HG03097 (cell line): ENCODE measurements at regions not wholly inside any gene's neighbourhood (a gene's known extent, or its start where the extent isn't known, plus 50 kb on each side); places are given as distances from the start of the nearest gene placed in this dataset.
"Not testable (repeated sequence)": the region's sequence is repeated elsewhere in the genome, so short reads cannot be mapped to it uniquely, and the experiment has no call there.

Source experiments
- ATAC-seq: cut with Tn5 transposase; IDR thresholded peaks from one replicate; pipeline ENCODE4 v1.9.1; 2021; ENCODE audit not compliant: unreplicated experiment, low FRiP score

DNA sequence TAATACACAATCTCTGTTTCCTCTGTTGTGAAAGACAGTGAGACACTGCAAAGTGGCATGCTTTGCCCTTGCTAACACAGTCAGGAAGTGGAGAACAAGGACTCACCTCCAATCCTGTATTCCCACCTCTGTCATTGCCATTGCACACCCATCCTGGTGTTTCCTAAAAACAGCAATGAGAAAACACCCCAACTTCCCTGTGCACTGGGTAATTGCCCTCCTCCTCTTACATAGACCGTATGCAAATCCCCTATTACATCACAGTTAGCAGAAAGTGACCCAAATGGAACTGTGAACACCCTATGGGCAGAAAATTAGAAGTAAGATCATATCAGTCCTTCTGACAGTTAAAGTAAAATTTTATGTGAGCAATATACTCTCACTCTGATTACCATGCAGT, 355.5 kb downstream of the BCL11B start:
- ATAC-seq: no peak

GRCh38 chr14:98919434-98919833, 352.6 kb downstream of the BCL11B start:
- ATAC-seq: no peak

- ATAC-seq: not testable (repeated sequence)
Observed at GRCh38 chr14:98921306-98921705, 350.7 kb downstream of the BCL11B start.

- no peak for ATAC-seq
Observed at GRCh38 chr14:98923596-98923995, 348.4 kb downstream of the BCL11B start.

DNA sequence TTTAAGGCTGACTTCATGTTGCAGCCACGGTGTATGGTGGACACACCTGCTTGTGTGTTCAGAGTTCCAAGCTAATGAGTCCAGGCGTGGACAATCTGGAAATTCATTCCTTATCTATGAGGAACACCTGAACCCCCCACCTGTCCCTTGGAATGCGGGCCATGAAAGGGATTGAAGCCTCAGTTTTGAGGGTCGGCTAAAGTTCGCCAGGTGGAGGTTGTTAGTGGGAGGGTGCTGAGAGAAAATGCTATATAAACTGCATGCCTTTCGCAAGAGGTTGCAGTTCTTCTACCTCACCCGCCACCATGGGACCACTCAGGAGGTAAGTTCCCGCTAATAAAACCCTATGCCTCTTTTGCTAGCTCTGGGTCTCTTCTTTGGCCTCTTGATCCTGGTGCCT, 348.0 kb downstream of the BCL11B start:
- ATAC-seq: no peak

GRCh38 chr14:98925354-98926040, 346.5 kb downstream of the BCL11B start:
- ATAC-seq: no peak

GRCh38 chr14:98926146-98926545, 345.9 kb downstream of the BCL11B start:
- no peak for ATAC-seq

GRCh38 chr14:98926801-98927200, 345.2 kb downstream of the BCL11B start:
- ATAC-seq: no peak

- no peak for ATAC-seq
Observed at GRCh38 chr14:98927986-98928385, 344.0 kb downstream of the BCL11B start.

DNA sequence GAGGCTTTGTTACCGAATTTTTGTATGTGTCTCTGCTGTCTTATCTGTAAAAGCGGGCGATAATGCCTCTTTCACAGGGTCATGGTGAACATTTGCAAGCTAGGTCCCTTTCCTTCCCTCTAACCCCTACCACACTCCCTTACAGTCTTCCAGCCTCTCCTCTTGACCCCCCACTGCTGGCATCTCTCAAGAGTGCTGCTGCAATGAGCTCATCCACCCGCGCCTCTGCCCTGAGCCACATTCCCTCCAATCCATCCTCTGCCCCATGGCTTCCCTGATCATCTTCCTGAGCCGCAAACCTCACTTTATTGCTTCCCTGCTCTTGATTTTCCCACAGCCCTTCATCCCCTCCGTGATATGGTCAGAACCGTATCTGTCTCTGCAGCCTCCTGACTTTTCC, 343.6 kb downstream of the BCL11B start:
- no peak for ATAC-seq

- ATAC-seq: no peak
Observed at GRCh38 chr14:98931126-98931525, 340.9 kb downstream of the BCL11B start.

- no peak for ATAC-seq
Observed at GRCh38 chr14:98931911-98932310, 340.1 kb downstream of the BCL11B start.

DNA sequence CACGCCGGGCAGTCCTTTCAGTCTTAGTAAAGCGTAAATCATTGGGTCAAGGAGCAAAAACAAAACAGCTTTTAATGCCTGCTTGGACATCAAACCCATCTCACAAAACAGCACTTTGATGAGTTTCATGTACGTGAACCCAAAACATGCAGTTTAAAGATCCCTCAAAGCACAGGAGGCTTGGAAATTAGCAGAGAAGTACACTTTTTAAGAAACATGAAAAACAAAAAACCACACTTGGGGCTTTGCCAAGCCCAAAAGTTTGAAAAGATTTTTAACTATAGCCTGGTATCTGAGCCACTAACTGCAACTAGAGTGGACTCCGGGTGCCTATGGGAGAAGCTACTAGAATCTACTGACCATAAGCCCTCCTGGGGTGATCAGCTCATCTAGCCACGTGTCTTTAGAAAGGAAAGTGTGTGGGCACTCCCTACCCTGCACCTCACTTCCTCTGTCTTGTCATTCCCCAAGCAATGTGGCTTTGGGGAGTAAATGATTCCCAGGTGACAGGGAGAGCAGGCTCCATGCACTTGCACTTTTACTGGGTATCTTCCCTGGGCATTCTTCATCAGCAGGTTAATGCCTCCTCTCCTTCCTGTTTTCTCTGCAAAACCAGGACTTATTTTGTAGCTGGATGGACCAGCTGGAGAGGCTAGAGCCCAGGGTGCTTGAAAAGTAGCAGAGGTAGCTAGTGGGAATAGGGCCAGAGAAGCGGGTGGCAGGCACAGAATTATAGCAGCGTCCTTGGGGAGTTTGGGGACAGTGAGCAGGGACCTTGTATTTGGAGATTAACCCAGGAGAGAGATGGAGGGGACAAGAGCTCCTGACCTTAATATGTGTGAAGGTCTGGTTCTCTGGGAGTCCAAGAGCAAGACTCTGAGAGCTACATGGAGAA, 339.3 kb downstream of the BCL11B start:
- no peak for ATAC-seq

DNA sequence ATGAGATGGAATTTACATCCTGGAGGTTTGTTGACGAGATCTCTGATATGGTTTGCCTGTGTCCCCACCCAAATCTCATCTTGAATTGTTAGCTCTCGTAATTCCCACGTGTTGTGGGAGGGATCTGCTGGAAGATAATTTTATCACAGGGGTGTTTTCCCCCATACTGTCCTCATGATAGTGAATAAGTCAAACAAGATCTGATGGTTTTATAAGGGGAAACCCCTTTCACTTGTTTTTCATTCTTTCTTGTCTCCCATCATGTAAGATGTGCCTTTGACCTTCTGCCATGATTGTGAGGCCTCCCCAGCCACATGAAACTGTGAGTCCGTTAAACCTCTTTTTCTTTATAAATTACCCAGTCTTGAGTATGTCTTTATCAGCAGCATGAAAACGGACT, 337.4 kb downstream of the BCL11B start:
- ATAC-seq: not testable (repeated sequence)

- no peak for ATAC-seq
Observed at GRCh38 chr14:98935921-98936320, 336.1 kb downstream of the BCL11B start.

DNA sequence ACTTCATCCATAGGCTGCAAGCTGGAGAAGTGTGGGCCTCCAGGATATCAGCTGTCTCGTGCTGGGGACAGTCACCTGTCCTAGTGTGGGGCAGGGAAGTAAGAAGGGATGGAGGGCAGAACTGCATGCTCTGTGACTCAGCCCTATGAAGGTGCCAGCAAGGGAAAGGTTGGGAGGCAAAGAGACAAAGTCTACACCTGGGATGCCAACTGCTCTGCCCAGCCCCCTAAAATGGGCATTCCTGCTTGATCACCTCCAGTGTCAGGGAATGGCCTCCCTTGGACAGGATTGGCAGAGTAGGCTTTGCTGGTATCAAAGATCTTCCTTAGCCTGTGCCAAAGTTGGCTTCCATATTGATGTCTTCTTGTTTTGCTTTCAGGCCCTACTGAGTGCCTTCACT, 335.0 kb downstream of the BCL11B start:
- no peak for ATAC-seq

GRCh38 chr14:98937712-98938505, 334.1 kb downstream of the BCL11B start:
- ATAC-seq: no peak

DNA sequence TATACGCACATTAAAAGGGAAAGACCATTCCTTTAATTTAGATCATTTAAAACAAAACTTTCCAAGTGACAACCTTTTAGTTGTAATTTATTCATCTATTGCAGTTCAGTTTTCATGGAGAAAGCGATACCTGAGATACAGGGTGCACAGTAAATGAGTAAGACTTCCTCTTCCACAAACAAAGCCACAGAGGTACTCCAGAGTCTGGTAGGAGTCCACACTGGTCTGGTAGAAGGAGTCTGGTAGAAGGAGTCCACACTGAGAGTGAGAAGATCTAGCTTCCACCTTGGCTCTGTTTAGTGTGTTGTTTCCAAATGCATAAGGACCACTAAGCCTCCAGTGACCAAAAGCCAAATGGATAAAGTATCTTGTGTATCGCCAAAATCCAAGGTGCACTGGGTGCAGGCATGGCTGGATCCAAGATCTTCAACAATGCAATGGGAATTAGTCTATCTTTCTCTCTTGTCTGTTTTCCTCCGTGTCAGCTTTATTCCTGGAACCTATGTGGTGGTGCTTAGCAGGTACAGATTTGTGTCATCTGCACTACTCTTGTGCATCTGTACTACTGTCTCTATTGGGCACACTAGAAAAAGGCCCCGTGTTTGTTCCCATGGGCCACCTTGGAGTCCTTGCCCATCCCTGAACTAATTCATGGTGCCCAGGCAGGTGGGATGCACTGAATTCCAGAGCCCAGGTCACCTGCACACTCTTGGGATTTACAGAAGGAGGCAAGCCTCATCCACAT, 331.1 kb downstream of the BCL11B start:
- no peak for ATAC-seq

DNA sequence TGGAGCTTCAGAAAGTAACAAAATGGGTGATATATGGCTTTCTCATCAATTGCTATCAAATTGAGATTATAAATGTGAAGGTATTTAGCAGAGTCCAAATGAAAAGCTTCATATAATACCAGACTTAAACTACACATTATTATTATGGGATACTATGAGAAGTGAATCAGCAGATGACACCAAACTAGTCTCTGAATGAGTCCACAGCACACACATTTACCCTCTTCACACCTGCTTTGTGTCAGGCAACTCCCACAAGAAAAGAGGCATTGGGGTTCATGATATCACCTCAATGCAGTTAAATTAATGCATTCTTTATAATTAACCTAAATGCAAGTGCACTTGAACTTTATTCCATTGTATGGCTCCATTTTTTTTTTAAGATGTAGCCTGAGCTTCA, 330.5 kb downstream of the BCL11B start:
- ATAC-seq: no peak

GRCh38 chr14:98943907-98944306, 328.1 kb downstream of the BCL11B start:
- no peak for ATAC-seq
